GM12891 (cell line): ENCODE measurements at regions not wholly inside any gene's neighbourhood (a gene's known extent, or its start where the extent isn't known, plus 50 kb on each side); places are given as distances from the start of the nearest gene placed in this dataset.
"Not testable (repeated sequence)": the region's sequence is repeated elsewhere in the genome, so short reads cannot be mapped to it uniquely, and the experiment has no call there.

Source experiments
- POLR2A ChIP-seq: IDR thresholded peaks from 2 replicates; pipeline ENCODE4 v1.6.1; 2011; ENCODE audit warnings: low read depth, low read length, control low read depth
- POLR2AphosphoS5 ChIP-seq: IDR thresholded peaks from 2 replicates; pipeline ENCODE4 v1.6.1; 2011; ENCODE audit warnings: low read depth, low read length, control low read depth

GRCh38 chr4:120200573-120201110 is 134.0 kb upstream of the MAD2L1 start:
- not testable (repeated sequence) for TF ChIP-seq POLR2A, POLR2AphosphoS5
